Spleen (tissue), 7 donors: ENCODE measurements at regions not wholly inside any gene's neighbourhood (a gene's known extent, or its start where the extent isn't known, plus 50 kb on each side); places are given as distances from the start of the nearest gene placed in this dataset.

Experiments used
- CTCF ChIP-seq, 11 experiments: fragments of 200-600 bp in 7 of 11; fragments of 450-650 bp in 4 of 11; sonication (generic) in 4 of 11; IDR thresholded peaks in 8 of 11; conservative IDR thresholded peaks in 3 of 11; 1 replicate in 7 of 11; 2 replicates in 4 of 11; pipeline versions ENCODE4 v1.4.0 to v1.8.0; 2016 to 2021; ENCODE audit warnings: antibody characterized with exemption in 11 of 11, inconsistent platforms in 4 of 11, mild to moderate bottlenecking in 1 of 11
- POLR2A ChIP-seq, 3 donors: fragments of 450-650 bp; IDR thresholded peaks; one replicate each; pipeline ENCODE4 v1.5.1; 2017; ENCODE audit warnings: antibody characterized with exemption in 3 of 3, mild to moderate bottlenecking in 1 of 3
- donor health status: DM: no; HTN: no; CAD: no; lungs with moderate emphysema.
- donor health status: DM: no; HTN: no; CAD: no.
- donor health status: DM: no; HTN: no; CAD: no.

- TF ChIP-seq CTCF (IDR thresholded peaks at IDR 0.05 in 8 of 11, conservative IDR thresholded peaks at IDR 0.05 in 3 of 11) = no peak
- no peak for TF ChIP-seq POLR2A (IDR thresholded peaks at IDR 0.05)
These were observed 169.0 kb upstream of the TMEM229A start for GRCh38 chr7:124201768-124202349.
